IPS-NIHi7 (cell line): ENCODE measurements at regions not wholly inside any gene's neighbourhood (a gene's known extent, or its start where the extent isn't known, plus 50 kb on each side); places are given as distances from the start of the nearest gene placed in this dataset.
"Not testable (repeated sequence)": the region's sequence is repeated elsewhere in the genome, so short reads cannot be mapped to it uniquely, and the experiment has no call there.

Experiments used
- DNase-seq: peaks from one replicate; pipeline ENCODE4 v3.0.0; 2012; ENCODE audit warnings: mixed read lengths; ENCODE audit errors: extremely low spot score

DNA sequence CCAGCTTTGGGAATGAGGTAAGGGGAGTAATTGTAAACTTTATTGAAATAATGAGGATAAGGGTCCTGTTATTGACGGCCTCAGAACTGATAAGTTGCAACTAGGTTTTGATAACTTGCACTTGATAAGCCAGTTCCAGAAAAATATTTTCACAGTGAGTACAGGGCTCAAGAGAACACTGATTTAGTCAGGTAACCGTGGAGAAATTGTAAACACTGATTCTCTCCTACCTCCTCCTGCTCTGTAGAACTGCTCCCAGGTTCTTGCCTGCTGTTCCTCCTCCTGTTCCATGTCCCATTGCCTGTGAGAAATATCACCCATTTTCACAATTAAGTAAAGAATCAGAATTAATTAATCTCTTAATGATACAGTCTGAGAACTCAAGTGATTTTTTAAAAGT, 55.0 kb upstream of the CXXC4 start:
- DNase-seq, result no peak

DNA sequence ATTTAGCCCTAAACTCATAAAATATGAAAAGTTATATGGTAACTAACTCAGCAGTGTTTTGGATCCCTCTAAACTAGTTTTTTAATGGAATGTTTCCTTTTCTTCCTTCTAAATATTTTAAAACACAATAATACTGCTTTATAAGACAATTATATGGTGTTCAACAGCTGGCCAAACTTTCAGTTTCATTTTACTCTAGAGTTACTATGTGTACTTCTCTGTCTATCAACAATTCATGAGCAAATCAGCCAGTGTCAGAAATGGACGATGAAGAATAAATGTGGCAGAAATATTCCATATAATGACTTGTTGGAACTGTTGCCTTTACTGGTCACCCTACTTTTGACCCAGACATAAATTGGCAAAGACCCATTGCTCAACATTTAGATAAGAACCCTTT, 64.8 kb upstream of the CXXC4 start:
- no peak for DNase-seq

DNA sequence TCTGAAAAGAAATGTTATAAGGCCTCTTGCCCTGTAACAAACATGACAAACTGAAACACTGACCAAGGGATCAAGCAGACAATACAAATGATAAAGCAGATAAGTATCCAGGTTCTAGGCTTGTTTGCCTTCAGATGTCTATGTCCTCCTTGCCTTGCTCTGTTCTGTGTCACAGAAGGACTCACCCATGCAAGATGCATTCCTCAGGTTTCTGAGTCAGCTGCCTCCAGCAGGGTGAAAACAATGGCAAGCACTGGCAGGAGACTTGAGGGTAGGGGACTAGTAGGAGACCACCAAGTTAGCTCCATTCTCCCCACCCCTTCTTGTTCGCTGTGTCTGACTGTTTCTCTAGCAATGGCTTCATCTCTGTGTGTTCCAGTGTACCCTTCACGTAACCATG, 76.6 kb upstream of the CXXC4 start:
- DNase-seq, result peak; percentile 50

DNA sequence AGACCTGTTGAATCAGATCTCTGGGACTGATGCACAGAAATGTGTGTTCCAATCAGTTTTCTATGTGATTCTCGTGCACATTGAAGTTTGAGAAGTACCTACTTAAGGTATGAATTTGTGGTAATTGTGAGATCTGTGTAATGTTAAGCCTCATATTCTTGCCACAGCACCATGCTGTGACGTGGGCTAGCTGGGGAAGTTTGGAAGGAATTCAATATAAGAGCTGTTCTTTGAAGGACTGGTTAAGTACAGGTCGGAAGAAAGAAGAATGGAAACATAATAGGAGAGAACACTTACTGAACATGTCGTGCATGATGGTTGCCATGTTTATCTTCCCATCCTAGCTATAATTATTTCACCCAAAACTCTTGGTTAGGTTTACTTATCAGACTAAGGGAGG, 79.7 kb upstream of the CXXC4 start:
- no peak for DNase-seq

DNA sequence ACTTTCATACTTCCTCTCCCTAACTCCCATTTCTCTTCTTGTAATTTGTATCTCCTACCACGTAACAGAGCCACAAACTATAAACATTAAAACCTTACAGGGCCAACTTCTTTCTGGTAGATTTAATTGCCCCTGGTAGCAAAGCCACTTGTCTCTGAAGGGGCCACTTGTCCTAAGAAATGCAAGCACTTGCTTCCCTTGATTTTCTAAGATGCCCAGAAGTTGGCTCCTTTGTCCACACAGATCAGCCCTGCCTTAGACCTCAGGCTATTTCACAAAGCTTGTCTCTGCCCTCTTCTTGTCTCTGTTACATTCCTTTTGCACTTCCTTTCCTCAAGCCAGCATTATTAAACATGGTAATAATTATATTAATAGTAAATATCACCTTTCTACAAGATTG, 80.6 kb upstream of the CXXC4 start:
- DNase-seq, result no peak

DNA sequence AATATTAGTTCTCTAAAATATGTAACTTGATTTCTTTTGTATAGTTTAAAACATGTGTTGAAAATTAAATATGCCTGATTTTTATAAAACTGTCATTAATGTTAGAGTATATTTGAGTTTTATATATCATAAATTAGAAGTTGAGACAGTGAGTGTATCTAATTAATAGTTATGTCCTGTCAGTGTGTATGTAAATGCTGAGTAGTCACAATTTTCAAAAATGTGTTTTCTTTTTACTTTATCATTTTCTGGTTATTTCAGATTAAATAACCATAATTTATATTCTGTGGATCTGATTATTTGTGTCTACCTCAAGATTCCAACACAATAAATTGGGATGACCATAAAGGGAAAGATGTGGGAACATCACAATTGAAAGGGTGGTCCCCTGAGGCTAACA, 82.7 kb upstream of the CXXC4 start:
- DNase-seq, result no peak

DNA sequence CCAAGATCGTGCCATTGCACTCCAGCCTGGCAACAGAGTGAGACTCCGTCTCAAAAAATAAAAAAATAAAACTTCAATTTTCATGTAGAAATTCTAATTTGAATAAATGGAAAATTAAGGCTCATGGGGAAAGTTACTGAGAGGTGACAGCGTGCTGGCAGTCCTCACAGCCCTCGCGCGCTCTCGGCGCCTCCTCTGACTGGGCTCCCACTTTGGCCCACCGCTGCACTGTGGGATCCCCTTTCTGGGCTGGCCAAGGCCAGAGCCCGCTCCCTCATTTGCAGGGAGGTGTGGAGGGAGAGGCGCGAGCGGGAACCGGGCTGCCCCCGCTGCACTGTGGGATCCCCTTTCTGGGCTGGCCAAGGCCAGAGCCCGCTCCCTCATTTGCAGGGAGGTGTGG, 86.8 kb upstream of the CXXC4 start:
- DNase-seq, result not testable (repeated sequence)

DNA sequence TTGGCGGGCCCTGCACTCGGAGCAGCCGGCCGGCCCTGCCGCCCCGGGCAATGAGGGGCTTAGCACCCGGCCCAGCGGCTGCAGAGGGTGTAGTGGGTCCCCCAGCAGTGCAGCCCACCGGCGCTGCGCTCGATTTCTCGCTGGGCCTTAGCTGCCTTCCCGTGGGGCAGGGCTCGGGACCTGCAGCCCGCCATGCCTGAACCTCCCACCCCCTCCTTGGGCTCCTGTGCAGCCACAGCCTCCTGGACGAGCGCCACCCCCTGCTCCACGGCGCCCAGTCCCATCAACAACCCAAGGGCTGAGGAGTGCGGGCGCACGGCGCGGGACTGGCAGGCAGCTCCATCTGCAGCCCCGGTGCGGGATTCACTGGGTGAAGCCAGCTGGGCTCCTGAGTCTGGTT, 87.4 kb upstream of the CXXC4 start:
- DNase-seq, result not testable (repeated sequence)

DNA sequence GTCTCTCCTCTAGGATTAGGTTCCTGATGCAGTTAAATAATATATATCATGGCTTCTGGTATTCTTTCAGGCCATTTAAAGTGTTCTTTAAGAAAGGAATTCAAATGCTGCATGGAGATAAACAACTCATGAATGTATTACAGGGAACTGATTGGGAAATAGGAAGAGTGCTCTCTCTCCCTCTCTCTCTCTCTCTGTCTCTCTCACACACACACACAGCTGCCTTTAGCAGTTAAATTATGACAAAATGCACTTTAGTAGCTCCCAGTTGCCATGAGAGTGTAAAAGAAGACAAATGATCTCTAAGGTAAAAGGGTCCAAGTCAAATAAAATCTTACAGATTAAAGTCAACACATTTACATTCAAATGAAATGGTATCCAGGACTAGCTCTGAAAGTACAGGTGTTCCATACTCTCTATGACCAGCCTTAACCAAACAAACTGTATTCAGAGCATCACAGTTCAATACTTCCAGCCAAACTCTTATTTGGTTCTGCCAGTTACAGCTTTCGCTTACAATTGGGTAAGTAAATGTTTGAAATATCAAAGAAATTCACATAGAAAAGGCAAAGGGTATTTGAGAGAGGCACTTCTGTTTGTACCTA, 94.7 kb upstream of the CXXC4 start:
- no peak for DNase-seq

DNA sequence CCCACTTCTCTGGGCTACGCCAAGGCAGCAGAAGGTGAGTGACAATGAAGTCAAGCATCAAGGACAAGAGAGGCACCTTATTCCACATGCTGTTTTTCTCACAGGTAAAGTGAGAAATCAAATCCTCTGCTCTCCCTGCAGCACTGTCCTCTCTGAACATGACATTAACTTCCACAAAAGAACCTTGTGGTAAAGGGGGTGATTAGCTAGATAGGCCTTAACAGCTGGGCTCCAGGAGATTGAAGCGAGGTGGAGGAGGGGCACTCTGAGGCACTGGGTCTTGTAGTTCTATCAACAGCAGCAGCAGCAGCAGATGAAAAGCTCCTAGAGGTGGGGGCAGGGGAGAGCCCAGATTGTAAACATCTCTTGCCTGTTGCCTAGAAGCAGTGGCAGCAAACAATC, 96.8 kb upstream of the CXXC4 start:
- peak; percentile 76 for DNase-seq

DNA sequence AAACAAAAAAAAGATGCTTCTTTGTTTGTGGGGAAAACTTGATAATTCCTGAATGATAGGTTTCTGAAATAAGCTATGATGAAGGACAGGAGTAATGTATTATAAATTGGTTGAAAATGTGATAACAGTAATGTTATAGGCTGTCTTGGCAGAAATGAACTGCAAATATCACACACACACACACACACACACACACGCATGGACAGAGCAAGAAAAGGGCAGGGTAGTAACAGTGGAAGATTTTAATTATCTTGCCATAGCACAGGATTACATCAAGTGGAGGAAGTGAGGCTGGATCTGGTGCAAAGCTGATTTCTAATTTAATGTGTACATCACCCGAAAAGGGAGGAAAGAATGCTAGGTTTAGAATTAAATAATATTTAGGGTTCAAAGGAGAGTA, 97.5 kb upstream of the CXXC4 start:
- no peak for DNase-seq

DNA sequence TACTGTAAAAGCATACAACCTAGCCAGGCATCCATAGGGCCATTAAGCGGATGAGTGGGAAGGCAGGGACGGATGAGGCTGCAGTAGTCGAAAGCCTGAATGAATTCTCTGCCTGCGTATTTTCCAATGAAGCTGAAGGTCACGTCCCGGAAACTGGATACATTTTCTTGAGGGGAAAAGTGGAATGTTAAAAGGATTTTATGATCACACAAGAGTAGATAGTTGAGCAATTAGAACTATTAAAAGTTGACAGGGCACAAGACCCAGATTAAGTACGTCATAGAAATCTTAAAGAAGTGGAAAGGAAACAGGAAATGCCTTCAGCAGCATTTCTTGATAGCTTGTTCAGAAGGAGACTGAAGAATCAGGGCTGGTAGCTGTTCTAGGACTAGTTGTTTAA, 98.3 kb upstream of the CXXC4 start:
- no peak for DNase-seq

DNA sequence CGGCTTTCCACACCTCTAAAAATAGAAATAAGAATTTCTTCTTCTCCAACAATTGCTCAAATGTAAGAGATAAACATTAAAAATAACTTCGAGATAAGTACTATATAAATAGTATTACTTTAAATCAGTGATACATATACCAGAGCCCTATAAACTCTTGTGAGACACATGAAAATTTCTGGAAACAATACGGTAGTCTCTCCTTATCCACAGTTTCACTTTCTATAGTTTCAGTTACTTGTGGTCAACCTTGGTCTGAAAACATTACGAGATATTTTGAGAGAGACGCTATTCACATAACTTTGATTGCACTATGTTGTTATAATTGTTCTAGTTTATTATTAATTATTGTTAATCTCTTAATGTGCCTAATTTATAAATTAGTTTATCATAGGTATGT, 101.5 kb upstream of the CXXC4 start:
- no peak for DNase-seq

DNA sequence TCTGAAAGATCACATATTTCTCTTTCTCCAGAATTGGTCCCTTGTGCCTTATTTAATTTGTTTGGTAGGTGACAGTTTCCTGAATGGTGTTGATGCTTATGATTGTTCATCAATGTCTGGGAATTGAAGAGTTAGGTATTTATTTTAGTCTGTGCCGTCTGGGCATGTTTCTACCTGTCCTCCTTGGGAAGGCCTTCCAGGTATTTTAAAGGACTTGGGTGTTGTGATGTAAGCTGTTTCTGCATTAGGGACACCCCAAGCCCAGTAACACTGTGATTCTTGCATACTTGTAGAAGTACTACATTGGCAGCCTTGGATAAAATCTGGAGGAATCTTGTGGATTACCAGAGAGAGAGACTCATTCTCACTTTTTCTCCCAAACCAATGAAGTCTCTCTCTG, 120.8 kb upstream of the CXXC4 start:
- DNase-seq, result no peak

DNA sequence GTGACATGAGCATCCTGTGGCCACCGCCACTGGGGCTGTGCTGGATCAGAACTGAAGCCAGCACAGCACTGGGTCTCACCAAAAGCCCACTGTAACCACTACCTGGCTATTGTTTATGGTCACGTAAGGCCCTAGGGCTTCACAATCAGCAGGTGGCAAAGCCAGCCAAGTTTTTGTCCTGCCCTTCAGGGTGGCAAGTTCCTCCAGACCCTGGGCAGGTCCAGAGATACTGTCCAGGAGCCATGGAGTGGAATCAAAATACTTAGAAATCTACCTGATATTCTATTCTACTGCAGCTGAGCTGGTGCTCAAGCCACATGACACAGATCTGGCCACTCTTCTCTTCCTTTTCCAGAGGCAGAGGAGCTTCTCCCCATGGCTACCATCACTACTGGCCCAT, 121.2 kb upstream of the CXXC4 start:
- DNase-seq, result no peak

DNA sequence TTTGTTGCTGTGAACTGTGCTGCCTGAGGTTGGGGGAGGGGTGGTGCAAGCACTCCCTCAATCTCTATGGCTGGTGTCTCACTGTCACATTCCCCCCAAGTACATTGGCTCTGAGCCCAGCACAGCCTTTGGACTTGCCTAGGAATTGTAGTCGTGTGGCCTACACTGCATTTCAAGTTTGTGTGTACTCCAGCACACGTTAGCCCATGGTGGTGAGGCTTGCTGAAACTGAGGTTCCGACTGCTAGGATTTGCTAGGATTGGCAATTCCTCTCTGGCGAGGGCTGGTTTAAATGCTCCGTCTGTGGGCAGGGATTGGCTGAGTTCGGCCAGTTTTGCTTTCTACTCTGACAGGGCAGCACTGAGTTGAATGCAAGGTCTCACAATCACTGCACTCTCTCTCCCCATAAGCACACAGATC, 121.7 kb upstream of the CXXC4 start:
- no peak for DNase-seq

DNA sequence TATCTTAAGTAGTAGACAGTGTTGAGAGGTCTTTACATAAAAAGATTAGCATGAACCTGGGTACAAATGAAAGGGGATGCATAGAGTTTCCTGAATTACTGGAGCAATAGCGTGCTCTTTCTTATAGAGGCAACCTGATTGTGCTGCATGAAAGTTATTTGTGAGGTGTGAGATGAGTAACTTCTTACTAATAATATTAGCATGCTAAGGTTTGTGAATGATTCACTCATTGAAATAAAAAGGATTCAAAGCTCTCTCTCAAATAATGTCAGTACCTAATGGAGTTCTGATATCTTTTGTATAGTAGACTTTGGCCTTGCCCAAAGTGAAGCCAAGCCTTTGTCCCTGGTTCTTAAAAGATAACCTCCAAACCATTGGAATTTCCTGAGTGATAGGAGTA, 131.0 kb upstream of the CXXC4 start:
- DNase-seq, result no peak

DNA sequence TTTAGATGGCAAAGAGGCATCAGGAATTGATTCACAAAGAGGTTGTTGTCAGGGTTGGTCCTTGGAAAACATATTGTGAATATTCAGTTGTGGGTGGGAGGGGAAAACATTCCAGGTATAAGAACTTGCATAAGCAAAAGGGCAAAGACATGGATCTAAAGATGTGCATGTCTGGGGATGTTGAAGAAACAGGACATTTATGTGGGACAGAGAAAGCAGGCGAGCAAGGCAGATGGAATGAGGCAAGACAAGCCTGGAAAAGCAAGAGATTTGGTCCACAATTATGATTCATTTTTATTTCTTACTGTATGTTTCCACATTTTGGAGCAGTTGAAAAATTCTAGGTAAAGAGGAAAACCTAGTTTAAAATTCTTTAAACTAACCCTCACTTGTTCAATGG, 134.9 kb upstream of the CXXC4 start:
- DNase-seq, result no peak

DNA sequence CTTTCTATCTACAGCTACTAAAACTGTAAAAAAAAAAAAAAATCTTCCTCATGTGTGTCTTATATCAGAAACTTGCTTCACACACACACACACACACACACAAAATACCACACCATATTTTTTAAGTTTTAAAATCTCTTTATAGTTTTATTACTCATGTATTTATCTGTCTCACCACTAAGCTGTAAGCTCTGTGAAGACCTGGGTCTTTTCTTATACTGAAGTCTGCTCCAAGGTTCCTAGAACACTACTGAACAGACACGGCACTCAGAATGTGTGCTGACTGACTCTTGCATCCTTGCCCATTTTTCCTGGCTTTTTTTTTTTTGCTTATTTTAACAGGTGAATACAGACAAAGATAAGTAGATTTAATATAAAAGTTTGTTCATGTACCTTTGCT, 135.6 kb upstream of the CXXC4 start:
- no peak for DNase-seq

DNA sequence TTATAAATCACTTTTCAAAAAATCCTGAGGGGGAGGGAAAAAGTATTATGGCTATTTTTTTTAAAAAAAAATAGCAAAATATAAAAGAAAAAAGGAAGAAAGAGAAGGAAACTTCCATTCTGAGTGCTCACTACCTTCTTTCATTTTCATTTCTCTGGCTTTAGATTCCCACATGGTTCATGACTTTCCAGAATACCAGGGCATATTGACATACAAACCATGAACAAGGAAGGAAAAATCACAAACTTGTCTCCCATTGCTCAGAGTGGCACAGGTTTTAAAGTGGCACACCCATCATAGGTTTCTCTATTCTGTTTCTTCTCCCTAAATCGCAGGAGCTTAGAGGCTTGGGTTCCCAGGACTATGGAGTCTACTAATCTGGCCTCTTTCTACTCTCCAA, 136.3 kb upstream of the CXXC4 start:
- DNase-seq, result no peak

DNA sequence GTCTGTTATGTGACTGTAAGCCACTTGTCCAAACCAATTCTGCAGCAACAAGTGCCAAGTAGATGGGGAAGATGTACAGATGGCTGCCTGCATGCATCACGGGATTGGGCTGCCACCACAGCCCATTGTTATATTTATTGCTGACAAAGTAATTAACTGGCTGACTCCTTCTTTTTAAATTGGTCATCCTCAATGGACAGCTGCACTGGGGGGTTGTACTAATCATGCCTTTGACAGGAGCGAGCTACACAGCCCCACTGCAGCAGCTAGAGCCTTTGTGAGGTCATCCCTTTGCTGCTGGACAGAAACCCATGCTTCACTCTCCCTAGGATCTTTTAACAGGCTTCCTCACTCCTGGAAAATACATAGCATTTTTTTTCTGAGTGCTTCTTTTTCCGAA, 146.7 kb upstream of the CXXC4 start:
- DNase-seq, result no peak

DNA sequence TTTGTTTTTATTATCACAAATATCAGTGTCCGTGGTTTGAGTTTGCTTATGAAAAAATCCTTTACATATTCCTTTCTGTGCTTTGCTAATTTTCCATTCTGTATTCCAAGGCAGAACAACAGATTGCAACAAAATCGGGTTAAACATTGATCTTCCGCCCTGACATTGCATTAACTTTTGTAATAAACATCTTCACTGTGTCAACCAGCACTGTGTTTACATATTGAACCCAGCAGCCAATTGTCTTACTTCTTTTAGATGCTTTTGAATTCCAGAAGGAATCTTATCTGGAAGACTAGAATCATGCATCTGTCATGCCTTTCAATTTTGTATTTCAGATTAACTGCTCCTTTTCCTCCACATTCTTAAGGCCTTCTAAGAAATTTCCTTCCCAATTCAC, 147.8 kb upstream of the CXXC4 start:
- no peak for DNase-seq

DNA sequence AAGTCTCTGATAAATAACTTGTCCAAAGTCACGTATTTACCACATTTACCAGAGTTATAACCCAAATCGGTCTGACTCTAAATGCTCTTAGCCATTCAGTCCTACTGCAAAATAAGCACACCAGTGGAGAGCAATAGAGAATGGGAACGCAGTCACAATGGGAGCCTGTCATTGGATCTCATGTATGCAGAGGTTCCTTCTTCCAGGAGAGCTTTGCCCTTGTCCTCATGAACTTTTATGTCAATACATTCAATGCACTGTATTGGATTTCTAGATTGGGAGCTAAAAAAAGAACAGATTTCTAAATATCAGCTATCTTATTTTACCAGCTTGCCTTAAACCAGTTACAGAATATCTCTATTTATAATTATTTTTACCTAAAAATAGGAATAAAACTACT, 149.1 kb upstream of the CXXC4 start:
- no peak for DNase-seq

DNA sequence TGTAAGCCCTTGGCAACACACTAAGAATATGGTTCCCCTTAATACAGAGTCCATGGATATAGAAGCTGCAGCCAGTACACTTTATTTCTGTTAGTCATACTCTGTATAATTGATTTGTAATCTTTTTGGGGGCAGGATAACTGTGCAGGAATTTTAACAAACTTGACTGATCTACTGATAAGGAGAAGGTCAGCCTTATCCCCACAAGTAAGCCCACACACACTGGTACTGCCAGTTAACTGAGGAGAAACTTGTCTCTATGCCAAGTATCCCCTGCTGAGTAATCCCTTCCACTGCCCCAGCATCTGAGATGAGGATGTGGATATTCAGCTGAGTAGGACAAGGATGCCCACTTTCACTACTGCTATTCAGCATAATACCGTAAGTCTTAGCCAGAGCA, 154.9 kb upstream of the CXXC4 start:
- no peak for DNase-seq

DNA sequence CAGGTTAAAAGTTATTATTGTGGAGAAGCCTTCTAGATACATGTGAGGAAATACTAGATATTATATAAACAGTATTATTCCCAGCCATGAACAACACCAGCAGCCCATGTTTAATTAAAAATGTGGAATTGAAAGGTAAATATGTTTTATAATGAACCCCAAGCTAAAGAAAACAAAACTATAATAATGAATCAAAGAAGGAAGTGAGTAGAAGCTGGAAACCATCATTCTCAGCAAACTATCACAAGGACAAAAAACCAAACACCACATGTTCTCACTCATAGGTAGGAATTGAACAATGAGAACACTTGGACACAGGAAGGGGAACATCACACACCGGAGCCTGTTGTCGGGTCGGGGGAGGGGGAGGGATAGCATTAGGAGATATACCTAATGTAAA, 167.6 kb upstream of the CXXC4 start:
- DNase-seq, result not testable (repeated sequence)
